H9 (cell line): ENCODE measurements at regions not wholly inside any gene's neighbourhood (a gene's known extent, or its start where the extent isn't known, plus 50 kb on each side); places are given as distances from the start of the nearest gene placed in this dataset.

Experiments used
- DNase-seq: peaks from one replicate; pipeline ENCODE4 v3.0.0-alpha.2; 2017
- H2AFZ ChIP-seq: one replicate; pipeline ENCODE4 v1.6.1; 2013; ENCODE audit warnings: mild to moderate bottlenecking, low read length, control low read depth, moderate library complexity
- H2AK5ac ChIP-seq: 2 replicates; pipeline ENCODE4 v1.6.1; 2013; ENCODE audit warnings: low read length, control low read depth, mixed read lengths; ENCODE audit not compliant: insufficient read length
- H2BK120ac ChIP-seq: one replicate; pipeline ENCODE4 v1.6.1; 2013; ENCODE audit warnings: low read depth, mild to moderate bottlenecking, low read length, control low read depth, inconsistent platforms; ENCODE audit not compliant: poor library complexity, severe bottlenecking
- H2BK12ac ChIP-seq: 2 replicates; pipeline ENCODE4 v1.6.1; 2013; ENCODE audit warnings: low read length, control low read depth, mixed read lengths, low read depth; ENCODE audit not compliant: insufficient read length
- H2BK15ac ChIP-seq: 2 replicates; pipeline ENCODE4 v1.6.1; 2013; ENCODE audit warnings: low read depth, low read length, control low read depth
- H2BK20ac ChIP-seq: one replicate; pipeline ENCODE4 v1.6.1; 2013; ENCODE audit warnings: low read depth, mild to moderate bottlenecking, low read length, control low read depth, inconsistent platforms; ENCODE audit not compliant: poor library complexity, severe bottlenecking
- H2BK5ac ChIP-seq: 2 replicates; pipeline ENCODE4 v1.6.1; 2013; ENCODE audit warnings: low read length, control low read depth, mixed read lengths; ENCODE audit not compliant: insufficient read length
- H3K14ac ChIP-seq: 2 replicates; pipeline ENCODE4 v1.6.1; 2013; ENCODE audit warnings: low read length, control low read depth; ENCODE audit not compliant: insufficient read depth
- H3K18ac ChIP-seq: 2 replicates; pipeline ENCODE4 v1.6.1; 2013; ENCODE audit warnings: low read depth, mild to moderate bottlenecking, mixed read lengths, low read length, control low read depth; ENCODE audit not compliant: insufficient read length
- H3K23ac ChIP-seq: 2 replicates; pipeline ENCODE4 v1.6.1; 2013; ENCODE audit warnings: low read length, control low read depth, mixed read lengths, low read depth; ENCODE audit not compliant: insufficient read length
- H3K23me2 ChIP-seq: 2 replicates; pipeline ENCODE4 v1.6.1; 2013; ENCODE audit warnings: low read depth, mild to moderate bottlenecking, mixed read lengths, low read length, control low read depth; ENCODE audit not compliant: insufficient read length, poor library complexity, severe bottlenecking
- H3K27ac ChIP-seq: 2 replicates; pipeline ENCODE4 v1.5.1; 2013; ENCODE audit warnings: low read length, control low read depth, mixed read lengths, low read depth; ENCODE audit not compliant: insufficient read length
- H3K27me3 ChIP-seq: 2 replicates; pipeline ENCODE4 v1.6.1; 2013; ENCODE audit warnings: low read length, control low read depth, inconsistent platforms; ENCODE audit not compliant: insufficient read depth
- H3K4ac ChIP-seq: 2 replicates; pipeline ENCODE4 v1.6.1; 2013; ENCODE audit warnings: low read depth, mild to moderate bottlenecking, control low read depth, inconsistent platforms, low read length, moderate library complexity
- H3K4me1 ChIP-seq: 2 replicates; pipeline ENCODE4 v1.6.1; 2013; ENCODE audit warnings: low read length, control low read depth, inconsistent platforms; ENCODE audit not compliant: insufficient read depth
- H3K4me2 ChIP-seq: 2 replicates; pipeline ENCODE4 v1.6.1; 2013; ENCODE audit warnings: low read length, control low read depth, mixed read lengths; ENCODE audit not compliant: insufficient read length, insufficient read depth
- H3K56ac ChIP-seq: 2 replicates; pipeline ENCODE4 v1.6.1; 2013; ENCODE audit warnings: low read depth, mild to moderate bottlenecking, mixed read lengths, low read length, control low read depth; ENCODE audit not compliant: insufficient read length
- H3K79me1 ChIP-seq: 2 replicates; pipeline ENCODE4 v1.6.1; 2013; ENCODE audit warnings: low read depth, mild to moderate bottlenecking, moderate library complexity, low read length, control low read depth, inconsistent platforms; ENCODE audit not compliant: insufficient read depth, poor library complexity, severe bottlenecking
- H3K79me2 ChIP-seq: 2 replicates; pipeline ENCODE4 v1.6.1; 2013; ENCODE audit warnings: low read length, control low read depth, inconsistent platforms; ENCODE audit not compliant: insufficient read depth
- H3K9ac ChIP-seq: 2 replicates; pipeline ENCODE4 v1.6.1; 2013; ENCODE audit warnings: low read length, control low read depth, mixed read lengths; ENCODE audit not compliant: insufficient read length; ENCODE audit errors: extremely low read depth
- H3K9me3 ChIP-seq: one replicate; pipeline ENCODE4 v1.6.1; 2013; ENCODE audit warnings: low read depth, low read length, inconsistent platforms; ENCODE audit not compliant: control insufficient read depth
- H3T11ph ChIP-seq: one replicate; pipeline ENCODE4 v1.6.1; 2013; ENCODE audit warnings: mild to moderate bottlenecking, low read length, control low read depth, inconsistent platforms
- H4K20me1 ChIP-seq: one replicate; pipeline ENCODE4 v1.6.1; 2013; ENCODE audit not compliant: control insufficient read depth, insufficient read length, insufficient read depth
- H4K5ac ChIP-seq: 2 replicates; pipeline ENCODE4 v1.6.1; 2013; ENCODE audit warnings: low read depth, mild to moderate bottlenecking, mixed read lengths, low read length, control low read depth; ENCODE audit not compliant: insufficient read length
- H4K8ac ChIP-seq: replicated peaks from 2 replicates; pipeline ENCODE4 v1.6.1; 2013; ENCODE audit warnings: low read length, control low read depth, mixed read lengths, low read depth; ENCODE audit not compliant: insufficient read length
- H4K91ac ChIP-seq: 2 replicates; pipeline ENCODE4 v1.6.1; 2013; ENCODE audit warnings: low read depth, mild to moderate bottlenecking, moderate library complexity, mixed read lengths, low read length, control low read depth; ENCODE audit not compliant: insufficient read length
- H3K27ac Mint-ChIP-seq, 3 experiments: 2 replicates in 2 of 3; 3 replicates in 1 of 3; pipeline ENCODE4 v1.8.0; 2020 to 2021; ENCODE audit warnings: mixed read lengths in 3 of 3, mild to moderate bottlenecking in 1 of 3, moderate library complexity in 1 of 3
- H3K27me3 Mint-ChIP-seq: 2 replicates; pipeline ENCODE4 v1.8.0; 2021; ENCODE audit warnings: low read depth, mild to moderate bottlenecking, moderate library complexity, mixed read lengths
- H3K36me3 Mint-ChIP-seq, 3 experiments: 2 replicates in 2 of 3; 3 replicates in 1 of 3; pipeline ENCODE4 v1.8.0; 2020 to 2021; ENCODE audit warnings: low read depth in 3 of 3, mixed read lengths in 3 of 3; ENCODE audit not compliant: insufficient read depth in 1 of 3
- H3K4me1 Mint-ChIP-seq, 2 experiments: 2 replicates each; pipeline ENCODE4 v1.8.0; 2020; ENCODE audit warnings: mixed read lengths in 2 of 2
- H3K4me3 Mint-ChIP-seq, 2 experiments: 2 replicates in 1 of 2; 3 replicates in 1 of 2; pipeline ENCODE4 v1.8.0; 2020 to 2021; ENCODE audit warnings: mild to moderate bottlenecking in 2 of 2, mixed read lengths in 2 of 2, moderate library complexity in 1 of 2
- H3K9me3 Mint-ChIP-seq, 2 experiments: 2 replicates in 1 of 2; 3 replicates in 1 of 2; pipeline ENCODE4 v1.8.0; 2020; ENCODE audit warnings: mild to moderate bottlenecking in 2 of 2, mixed read lengths in 2 of 2, moderate library complexity in 1 of 2
- CTCF ChIP-seq: fragments of 200-600 bp; sonication (generic); conservative IDR thresholded peaks from 3 replicates; pipeline ENCODE4 v1.8.0; 2021; ENCODE audit warnings: antibody characterized with exemption, mild to moderate bottlenecking
- WGBS: extraction: QIAGEN DNeasy Blood & Tissue Kit; methylation state at CpG from one replicate; pipeline ENCODE4 v1.1.7; 2013; ENCODE audit warnings: missing lambda C conversion rate, low lambda C conversion rate, mixed read lengths; ENCODE audit not compliant: insufficient read length; ENCODE audit errors: extremely low coverage; 5-methylcytosine and 5-hydroxymethylcytosine counted together

- Histone ChIP-seq H3K23me2 (no peaks in the 10 kb centered on the region), H3K27me3 (no peaks in the 10 kb centered on the region), H3K23ac (no peak overlapping the region), H3K18ac (no peak overlapping the region), H2BK12ac (no peak overlapping the region), H3K4me2 (no peak overlapping the region), H4K20me1 (no peaks in the 10 kb centered on the region), H2BK5ac (no peak overlapping the region), H3K79me1 (no peaks in the 10 kb centered on the region), H4K8ac (no peak overlapping the region), H2BK120ac (no peak overlapping the region), H3K9me3 (no peaks in the 10 kb centered on the region), H3K4ac (no peak overlapping the region), H3K14ac (no peak overlapping the region), H2AFZ (no peak overlapping the region), H3T11ph (no peak overlapping the region), H3K56ac (no peak overlapping the region), H3K4me1 (no peaks in the 10 kb centered on the region), H3K27ac (no peak overlapping the region), H2BK15ac (no peak overlapping the region), H4K5ac (no peak overlapping the region), H2BK20ac (no peak overlapping the region), H3K9ac (no peak overlapping the region), H2AK5ac (no peak overlapping the region), H4K91ac (no peak overlapping the region), H3K79me2 (no peaks in the 10 kb centered on the region)
- Mint-ChIP-seq H3K4me1 (peaks cover 0 to 3% of the 10 kb centered on the region in 2 experiments; a peak in 1 of 4 replicates), H3K36me3 (no peaks in the 10 kb centered on the region), H3K4me3 (no peak overlapping the region), H3K9me3 (peaks cover 3 to 4% of the 10 kb centered on the region in 2 experiments; a peak in 4 of 5 replicates), H3K27me3 (peaks cover 6% of the 10 kb centered on the region), H3K27ac (no peak overlapping the region)
- peak; percentile 11 for DNase-seq
- no peak for TF ChIP-seq CTCF
- WGBS, result no CpG with 5 or more reads among the region's 6 CpGs
These were observed 276.3 kb downstream of the MATN1 start for GRCh38 chr1:30447080-30447479.
